Prostate gland (tissue), 2 donors: ENCODE measurements at regions not wholly inside any gene's neighbourhood (a gene's known extent, or its start where the extent isn't known, plus 50 kb on each side); places are given as distances from the start of the nearest gene placed in this dataset.

Experiments
- POLR2A ChIP-seq: fragments of 450-650 bp; IDR thresholded peaks from one replicate; pipeline ENCODE4 v1.6.1; 2016; ENCODE audit warnings: antibody characterized with exemption, mild to moderate bottlenecking
- POLR2AphosphoS5 ChIP-seq: sonication (generic); formaldehyde crosslinking; IDR thresholded peaks from one replicate; pipeline ENCODE4 v1.6.1; 2017; ENCODE audit warnings: antibody characterized with exemption
- TF ChIP-seq, protein P1 (sequence below), 4 experiments: fragments of 200-600 bp in 2 of 4; fragments of 450-650 bp in 2 of 4; sonication (generic) in 2 of 4; IDR thresholded peaks; 1 replicate in 3 of 4; 2 replicates in 1 of 4; pipeline ENCODE4 v1.5.1; 2016 to 2019; ENCODE audit warnings: antibody characterized with exemption in 4 of 4, mild to moderate bottlenecking in 2 of 4, moderate library complexity in 2 of 4

DNA sequence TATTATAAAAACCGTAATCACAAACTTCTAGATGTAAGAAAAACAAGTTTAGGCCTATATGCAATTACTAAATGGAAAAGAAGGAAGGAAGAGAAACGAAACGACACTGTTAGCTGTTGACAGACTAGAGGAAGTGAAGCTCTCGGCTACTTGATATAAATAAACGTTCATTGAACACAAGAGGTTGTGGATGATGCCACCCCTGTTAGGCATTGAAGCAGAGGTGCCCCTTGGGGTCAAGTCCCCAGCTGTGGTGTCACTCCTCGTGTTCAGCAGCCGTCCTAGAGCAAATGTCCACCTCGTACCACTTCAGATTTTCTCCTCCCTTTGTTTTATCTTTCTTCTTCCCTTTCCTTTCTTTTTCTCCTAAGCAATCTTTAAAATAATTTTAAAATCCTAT, 146.5 kb upstream of the UBE2E1 start:
- no peak for TF ChIP-seq POLR2A
- TF ChIP-seq, protein P1, sequence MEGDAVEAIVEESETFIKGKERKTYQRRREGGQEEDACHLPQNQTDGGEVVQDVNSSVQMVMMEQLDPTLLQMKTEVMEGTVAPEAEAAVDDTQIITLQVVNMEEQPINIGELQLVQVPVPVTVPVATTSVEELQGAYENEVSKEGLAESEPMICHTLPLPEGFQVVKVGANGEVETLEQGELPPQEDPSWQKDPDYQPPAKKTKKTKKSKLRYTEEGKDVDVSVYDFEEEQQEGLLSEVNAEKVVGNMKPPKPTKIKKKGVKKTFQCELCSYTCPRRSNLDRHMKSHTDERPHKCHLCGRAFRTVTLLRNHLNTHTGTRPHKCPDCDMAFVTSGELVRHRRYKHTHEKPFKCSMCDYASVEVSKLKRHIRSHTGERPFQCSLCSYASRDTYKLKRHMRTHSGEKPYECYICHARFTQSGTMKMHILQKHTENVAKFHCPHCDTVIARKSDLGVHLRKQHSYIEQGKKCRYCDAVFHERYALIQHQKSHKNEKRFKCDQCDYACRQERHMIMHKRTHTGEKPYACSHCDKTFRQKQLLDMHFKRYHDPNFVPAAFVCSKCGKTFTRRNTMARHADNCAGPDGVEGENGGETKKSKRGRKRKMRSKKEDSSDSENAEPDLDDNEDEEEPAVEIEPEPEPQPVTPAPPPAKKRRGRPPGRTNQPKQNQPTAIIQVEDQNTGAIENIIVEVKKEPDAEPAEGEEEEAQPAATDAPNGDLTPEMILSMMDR (IDR thresholded peaks at IDR 0.05) = no peak
- TF ChIP-seq POLR2AphosphoS5 = no peak
